Lower leg skin (tissue), 4 donors: ENCODE measurements at regions not wholly inside any gene's neighbourhood (a gene's known extent, or its start where the extent isn't known, plus 50 kb on each side); places are given as distances from the start of the nearest gene placed in this dataset.

Experiments
- DNase-seq, 2 donors: peaks; one replicate each; pipeline ENCODE4 v3.0.0-alpha.2; 2019; ENCODE audit warnings: low spot score in 2 of 2
- H3K4me3 ChIP-seq: fragments of 200-600 bp; sonication (generic); 2 replicates; pipeline ENCODE4 v1.5.1; 2017; ENCODE audit warnings: mild to moderate bottlenecking, low read depth; ENCODE audit not compliant: poor library complexity, severe bottlenecking
- POLR2A ChIP-seq, 2 donors: fragments of 450-650 bp; IDR thresholded peaks; one replicate each; pipeline ENCODE4 v1.6.1; 2016 to 2017; ENCODE audit warnings: antibody characterized with exemption in 2 of 2, mild to moderate bottlenecking in 1 of 2, moderate library complexity in 1 of 2
- WGBS, 2 donors: methylation state at CpG; one replicate each; pipeline ENCODE4 v1.1.5; 2018; 5-methylcytosine and 5-hydroxymethylcytosine counted together
- intact Hi-C: fragments of 100-400 bp; cut with DNase I; formaldehyde crosslinking; loops from one replicate; pipeline ENCODE4 v1.15.0; 2023; ENCODE audit warnings: low total_unique reads
- TF ChIP-seq, protein P1 (sequence below), 3 donors: fragments of 450-650 bp; IDR thresholded peaks; one replicate each; pipeline ENCODE4 v1.5.1; 2016; ENCODE audit warnings: antibody characterized with exemption in 3 of 3, mild to moderate bottlenecking in 3 of 3, moderate library complexity in 2 of 3

DNA sequence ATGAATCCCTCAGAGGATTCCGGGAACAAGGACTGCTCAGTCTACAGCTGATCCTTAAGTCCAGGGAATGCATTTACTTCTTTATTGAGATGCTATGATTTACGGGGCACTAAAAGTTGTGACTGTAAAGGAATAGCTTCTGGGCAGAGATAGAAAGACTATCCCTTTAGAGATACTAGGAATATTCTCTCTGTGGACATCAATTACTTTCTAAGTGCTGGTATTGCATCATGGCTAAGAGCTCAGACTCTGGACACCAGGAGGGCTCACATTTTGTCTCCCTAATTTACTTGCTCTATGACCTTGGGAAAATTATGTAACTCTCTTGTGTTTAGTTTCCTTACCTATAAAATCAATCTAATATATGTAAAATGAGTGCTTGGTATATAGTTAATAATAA lies 131.4 kb downstream of the AKAIN1 start:
- no peak for DNase-seq
- intact Hi-C loops = no loop called here

DNA sequence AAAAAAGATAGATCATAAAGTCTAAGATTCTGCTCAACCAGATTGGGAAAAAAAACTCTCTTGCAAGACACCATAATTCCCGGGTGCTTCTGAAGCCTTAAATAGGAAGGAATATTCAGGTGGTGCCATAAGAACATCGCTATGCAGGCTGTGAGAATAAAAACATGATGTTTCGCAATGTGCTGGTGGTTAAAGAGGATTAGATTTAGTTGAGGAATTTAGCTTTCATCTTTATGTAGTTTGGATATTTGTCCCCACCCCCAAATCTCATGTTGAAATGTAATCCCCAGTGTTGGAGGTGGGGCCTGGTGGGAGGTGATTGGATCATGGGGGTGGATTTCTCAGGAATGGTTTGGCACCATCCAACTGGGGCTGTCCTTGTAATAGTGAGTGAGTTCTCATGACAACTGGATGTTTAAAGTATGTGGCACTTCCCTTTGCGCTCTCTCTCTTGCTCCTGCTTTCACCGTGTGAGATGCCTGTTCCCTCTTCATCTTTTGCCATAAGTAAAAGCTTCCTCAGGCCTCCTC lies 132.2 kb downstream of the AKAIN1 start:
- no peak for DNase-seq
- intact Hi-C loops = no loop called here
- TF ChIP-seq POLR2A (IDR thresholded peaks at IDR 0.05) = no peak
- TF ChIP-seq, protein P1, sequence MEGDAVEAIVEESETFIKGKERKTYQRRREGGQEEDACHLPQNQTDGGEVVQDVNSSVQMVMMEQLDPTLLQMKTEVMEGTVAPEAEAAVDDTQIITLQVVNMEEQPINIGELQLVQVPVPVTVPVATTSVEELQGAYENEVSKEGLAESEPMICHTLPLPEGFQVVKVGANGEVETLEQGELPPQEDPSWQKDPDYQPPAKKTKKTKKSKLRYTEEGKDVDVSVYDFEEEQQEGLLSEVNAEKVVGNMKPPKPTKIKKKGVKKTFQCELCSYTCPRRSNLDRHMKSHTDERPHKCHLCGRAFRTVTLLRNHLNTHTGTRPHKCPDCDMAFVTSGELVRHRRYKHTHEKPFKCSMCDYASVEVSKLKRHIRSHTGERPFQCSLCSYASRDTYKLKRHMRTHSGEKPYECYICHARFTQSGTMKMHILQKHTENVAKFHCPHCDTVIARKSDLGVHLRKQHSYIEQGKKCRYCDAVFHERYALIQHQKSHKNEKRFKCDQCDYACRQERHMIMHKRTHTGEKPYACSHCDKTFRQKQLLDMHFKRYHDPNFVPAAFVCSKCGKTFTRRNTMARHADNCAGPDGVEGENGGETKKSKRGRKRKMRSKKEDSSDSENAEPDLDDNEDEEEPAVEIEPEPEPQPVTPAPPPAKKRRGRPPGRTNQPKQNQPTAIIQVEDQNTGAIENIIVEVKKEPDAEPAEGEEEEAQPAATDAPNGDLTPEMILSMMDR (IDR thresholded peaks at IDR 0.05) = no peak
- WGBS, 2 donors = 51 to 55% methylated on average over 5 of the region's 5 CpGs
- H3K4me3 ChIP-seq = no peak overlapping the region

More for the DNA sequence above, 131.4 kb downstream of the AKAIN1 start:
- WGBS, 2 donors = 87 to 96% methylated on average over 2 of the region's 2 CpGs
- TF ChIP-seq POLR2A (IDR thresholded peaks at IDR 0.05) = no peak
- TF ChIP-seq, protein P1 (IDR thresholded peaks at IDR 0.05) = no peak
- H3K4me3 ChIP-seq = no peak overlapping the region

- 59 to 62% methylated on average over 2 of the region's 2 CpGs for WGBS, 2 donors
These were observed 135.3 kb downstream of the AKAIN1 start for GRCh38 chr18:5061785-5062184.

GRCh38 chr18:5060543-5060942 lies 136.5 kb downstream of the AKAIN1 start:
- H3K4me3 ChIP-seq = no peak overlapping the region
- 89 to 91% methylated on average over 3 of the region's 3 CpGs for WGBS, 2 donors
- intact Hi-C loops = no loop called here
- no peak for TF ChIP-seq POLR2A (IDR thresholded peaks at IDR 0.05)
- TF ChIP-seq, protein P1 (IDR thresholded peaks at IDR 0.05) = no peak
- DNase-seq = no peak

More at GRCh38 chr18:5061785-5062184, 135.3 kb downstream of the AKAIN1 start:
- TF ChIP-seq, protein P1 (IDR thresholded peaks at IDR 0.05) = no peak
- no peak for TF ChIP-seq POLR2A (IDR thresholded peaks at IDR 0.05)
- H3K4me3 ChIP-seq = no peak overlapping the region
- no peak for DNase-seq
- intact Hi-C loops = no loop called here

- intact Hi-C loops = no loop called here
- H3K4me3 ChIP-seq = no peak overlapping the region
- TF ChIP-seq, protein P1 (IDR thresholded peaks at IDR 0.05) = no peak
- no peak for TF ChIP-seq POLR2A (IDR thresholded peaks at IDR 0.05)
- 40 to 46% methylated on average over 2 of the region's 2 CpGs for WGBS, 2 donors
- DNase-seq = no peak
These were observed 137.4 kb downstream of the AKAIN1 start for GRCh38 chr18:5059696-5060032.
